ENCODE measurements at regions not wholly inside any gene's neighbourhood (a gene's known extent, or its start where the extent isn't known, plus 50 kb on each side); places are given as distances from the start of the nearest gene placed in this dataset.
A peak's percentile ranks its signal among the peaks of the same experiment; 100 is the strongest.

DNA sequence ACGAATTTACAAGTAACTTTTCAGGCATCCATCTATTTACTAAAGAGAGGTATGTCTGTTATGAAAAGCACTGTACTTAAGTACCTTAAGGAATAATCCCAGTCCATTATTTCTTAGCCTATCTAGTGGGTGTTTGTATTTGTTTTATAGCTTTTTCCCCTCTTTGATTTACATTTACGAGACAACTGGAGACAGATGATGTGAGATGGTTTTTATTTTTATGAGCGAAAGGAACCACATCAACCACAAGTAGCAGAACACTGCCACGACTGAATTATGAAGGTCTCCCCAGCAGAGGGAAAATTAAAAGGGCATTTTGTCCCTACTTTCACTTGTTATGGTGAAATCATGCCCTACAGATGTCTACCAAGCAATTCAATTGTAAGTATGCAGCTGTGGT lies 357.8 kb downstream of the NFIB start:
- Histone ChIP-seq H2AFZ (no peak overlapping the region), H3K4me2 (ENCODE audit: unreplicated experiment) (no peak overlapping the region), H3K9me3 (ENCODE audit: low read depth) (no peaks in the 10 kb centered on the region), H3K36me3 (ENCODE audit: low read depth) (no peaks in the 10 kb centered on the region), H3K9ac (no peak overlapping the region), H3K27me3 (replicated peaks; ENCODE audit: insufficient read depth) (0 out of 2 replicates have a peak, but pooled peaks cover 5% of the 10 kb centered on the region), H3K4me3 (no peak overlapping the region), H4K20me1 (ENCODE audit: insufficient read depth) (no peaks in the 10 kb centered on the region), H3K4me1 (ENCODE audit: insufficient read depth) (no peaks in the 10 kb centered on the region), H3K9me2 (ENCODE audit: insufficient read depth) (no peaks in the 10 kb centered on the region), H3K79me2 (ENCODE audit: insufficient read depth) (no peaks in the 10 kb centered on the region), H3F3A (ENCODE audit: insufficient read depth) (no peaks in the 10 kb centered on the region), H3K27ac (no peak overlapping the region)
- no peak for DNase-seq
- TF ChIP-seq EZH2phosphoT487 (IDR thresholded peaks at IDR 0.05; ENCODE audit: insufficient read depth, low read depth) (no peak), EZH2 (IDR thresholded peaks at IDR 0.05; ENCODE audit: insufficient read depth, poor library complexity, severe bottlenecking) (no peak)
- WGBS, 2 experiments (ENCODE audit: low coverage in 1 of 2, low lambda C conversion rate in 2 of 2, missing lambda C conversion rate in 2 of 2) = 63 to 71% methylated on average over 4 of the region's 4 CpGs
- in situ Hi-C loops (cut with MboI) = no loop called here

DNA sequence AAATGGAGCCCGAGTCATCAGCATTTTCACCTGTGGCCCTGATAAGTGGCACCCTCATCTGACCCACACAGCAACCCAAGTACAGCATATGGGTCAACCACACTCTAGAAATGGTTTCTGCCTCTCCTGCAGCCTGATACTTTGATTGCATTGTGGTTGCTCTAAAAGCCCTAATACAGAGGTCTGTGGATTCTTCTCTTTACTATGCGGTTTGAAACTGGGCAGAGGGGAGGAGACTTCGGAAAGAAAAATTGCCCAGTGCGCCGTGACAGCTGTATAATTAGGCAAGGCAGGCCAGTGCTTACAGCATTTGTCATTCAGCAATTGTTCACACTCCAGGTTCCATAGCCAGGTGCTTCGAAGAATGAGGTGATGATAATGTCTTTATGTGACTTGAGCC lies 361.0 kb downstream of the NFIB start:
- 95 to 98% methylated on average over 6 of the region's 6 CpGs for WGBS, 2 experiments (ENCODE audit: low coverage in 1 of 2, low lambda C conversion rate in 2 of 2, missing lambda C conversion rate in 2 of 2)
- H3K4me2 ChIP-seq (ENCODE audit: unreplicated experiment) = no peak overlapping the region
- H3F3A ChIP-seq (ENCODE audit: insufficient read depth) = no peaks in the 10 kb centered on the region
- no peaks in the 10 kb centered on the region for H3K79me2 ChIP-seq (ENCODE audit: insufficient read depth)
- H3K9ac ChIP-seq = no peak overlapping the region
- in situ Hi-C loops (cut with MboI) = no loop called here
- H3K9me3 ChIP-seq (ENCODE audit: low read depth) = no peaks in the 10 kb centered on the region
- no peak overlapping the region for H3K4me3 ChIP-seq
- H3K4me1 ChIP-seq (ENCODE audit: insufficient read depth) = no peaks in the 10 kb centered on the region
- no peak overlapping the region for H3K27ac ChIP-seq
- H2AFZ ChIP-seq = no peak overlapping the region
- no peaks in the 10 kb centered on the region for H3K36me3 ChIP-seq (ENCODE audit: low read depth)
- H3K9me2 ChIP-seq (ENCODE audit: insufficient read depth) = no peaks in the 10 kb centered on the region
- H4K20me1 ChIP-seq (ENCODE audit: insufficient read depth) = no peaks in the 10 kb centered on the region
- 0 out of 2 replicates have a peak, but pooled peaks cover 5% of the 10 kb centered on the region for H3K27me3 ChIP-seq (replicated peaks; ENCODE audit: insufficient read depth)
- no peak for TF ChIP-seq EZH2phosphoT487 (IDR thresholded peaks at IDR 0.05; ENCODE audit: insufficient read depth, low read depth)
- TF ChIP-seq EZH2 (IDR thresholded peaks at IDR 0.05; ENCODE audit: insufficient read depth, poor library complexity, severe bottlenecking) = no peak
- no peak for DNase-seq

DNA sequence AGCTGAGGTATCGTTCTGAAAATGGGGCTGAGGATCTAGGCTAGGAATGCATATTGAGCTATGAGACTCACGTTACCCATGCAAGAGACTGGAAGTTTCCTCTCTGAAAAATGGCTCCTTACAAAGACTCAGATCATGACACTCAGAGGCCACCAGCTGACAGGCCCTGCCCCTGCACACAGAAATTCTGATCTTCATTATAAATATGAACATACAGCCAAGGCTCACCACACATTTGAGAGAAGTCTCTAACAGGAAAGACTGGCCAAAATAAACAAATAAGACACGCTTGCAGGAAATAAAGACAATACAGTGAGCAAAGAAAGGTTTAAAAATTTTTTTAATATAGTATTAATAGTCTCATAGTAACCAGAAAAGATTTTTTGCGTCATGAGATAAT lies 365.9 kb downstream of the NFIB start:
- in situ Hi-C loops (cut with MboI) = no loop called here
- 0 out of 2 replicates have a peak, but pooled peaks cover 5% of the 10 kb centered on the region for H3K27me3 ChIP-seq (replicated peaks; ENCODE audit: insufficient read depth)
- H4K20me1 ChIP-seq (ENCODE audit: insufficient read depth) = no peaks in the 10 kb centered on the region
- H3K4me3 ChIP-seq = no peak overlapping the region
- H3K9ac ChIP-seq = no peak overlapping the region
- no peaks in the 10 kb centered on the region for H3F3A ChIP-seq (ENCODE audit: insufficient read depth)
- DNase-seq = no peak
- 89 to 93% methylated on average over 4 of the region's 4 CpGs for WGBS, 2 experiments (ENCODE audit: low coverage in 1 of 2, low lambda C conversion rate in 2 of 2, missing lambda C conversion rate in 2 of 2)
- TF ChIP-seq EZH2phosphoT487 (IDR thresholded peaks at IDR 0.05; ENCODE audit: insufficient read depth, low read depth) (no peak), EZH2 (IDR thresholded peaks at IDR 0.05; ENCODE audit: insufficient read depth, poor library complexity, severe bottlenecking) (no peak)
- H3K27ac ChIP-seq = no peak overlapping the region
- no peak overlapping the region for H3K4me2 ChIP-seq (ENCODE audit: unreplicated experiment)
- H3K4me1 ChIP-seq (ENCODE audit: insufficient read depth) = peaks cover 5% of the 10 kb centered on the region; the same call in 1 of the 2 replicates
- no peaks in the 10 kb centered on the region for H3K36me3 ChIP-seq (ENCODE audit: low read depth)
- no peak overlapping the region for H2AFZ ChIP-seq
- H3K9me3 ChIP-seq (ENCODE audit: low read depth) = no peaks in the 10 kb centered on the region
- H3K9me2 ChIP-seq (ENCODE audit: insufficient read depth) = no peaks in the 10 kb centered on the region
- H3K79me2 ChIP-seq (ENCODE audit: insufficient read depth) = no peaks in the 10 kb centered on the region

GRCh38 chr9:13943176-13943575 lies 370.8 kb downstream of the NFIB start:
- H3K9ac ChIP-seq = no peak overlapping the region
- H3F3A ChIP-seq (ENCODE audit: insufficient read depth) = peaks cover 32% of the 10 kb centered on the region
- no peaks in the 10 kb centered on the region for H3K9me3 ChIP-seq (ENCODE audit: low read depth)
- DNase-seq = no peak
- H3K79me2 ChIP-seq (ENCODE audit: insufficient read depth) = no peaks in the 10 kb centered on the region
- H3K4me3 ChIP-seq = no peak overlapping the region
- H3K9me2 ChIP-seq (ENCODE audit: insufficient read depth) = no peaks in the 10 kb centered on the region
- H3K27me3 ChIP-seq (replicated peaks; ENCODE audit: insufficient read depth) = no peaks in the 10 kb centered on the region
- peaks cover 38% of the 10 kb centered on the region for H3K4me1 ChIP-seq (ENCODE audit: insufficient read depth)
- no peak overlapping the region for H2AFZ ChIP-seq
- in situ Hi-C loops (cut with MboI) = no loop called here
- H3K4me2 ChIP-seq (ENCODE audit: unreplicated experiment) = no peak overlapping the region
- no peak for TF ChIP-seq EZH2phosphoT487 (IDR thresholded peaks at IDR 0.05; ENCODE audit: insufficient read depth, low read depth)
- TF ChIP-seq EZH2 (IDR thresholded peaks at IDR 0.05; ENCODE audit: insufficient read depth, poor library complexity, severe bottlenecking) = no peak
- no peaks in the 10 kb centered on the region for H4K20me1 ChIP-seq (ENCODE audit: insufficient read depth)
- no peaks in the 10 kb centered on the region for H3K36me3 ChIP-seq (ENCODE audit: low read depth)
- H3K27ac ChIP-seq = no peak overlapping the region

DNA sequence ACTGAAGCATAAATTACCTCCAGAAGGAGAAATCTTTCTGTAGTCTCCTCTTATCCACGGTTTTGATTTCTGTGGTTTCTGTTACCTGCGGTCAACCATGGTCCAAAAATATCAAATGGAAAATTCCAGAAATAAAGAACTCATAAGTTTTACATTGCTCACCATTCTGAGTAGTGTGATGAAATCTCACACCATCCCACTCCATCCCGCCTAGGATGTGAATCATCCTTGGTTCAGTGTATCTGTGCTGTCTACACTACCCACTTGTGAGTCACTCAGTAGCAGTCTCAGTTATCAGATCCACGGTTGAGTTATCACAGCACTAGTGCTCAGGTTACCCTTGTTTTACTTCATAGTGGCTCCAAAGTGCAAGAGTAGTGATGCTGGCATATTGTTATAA lies 371.2 kb downstream of the NFIB start:
- peak overlapping the region; percentile 75 for H3K27ac ChIP-seq
- H3K79me2 ChIP-seq (ENCODE audit: insufficient read depth) = no peaks in the 10 kb centered on the region
- H4K20me1 ChIP-seq (ENCODE audit: insufficient read depth) = no peaks in the 10 kb centered on the region
- no peak overlapping the region for H2AFZ ChIP-seq
- H3K9ac ChIP-seq = peak overlapping the region; percentile 32
- H3K9me2 ChIP-seq (ENCODE audit: insufficient read depth) = no peaks in the 10 kb centered on the region
- WGBS, 2 experiments (ENCODE audit: low coverage in 1 of 2, low lambda C conversion rate in 2 of 2, missing lambda C conversion rate in 2 of 2) = 0 to 1% methylated on average over 4 of the region's 4 CpGs
- peaks cover 38% of the 10 kb centered on the region for H3K4me1 ChIP-seq (ENCODE audit: insufficient read depth)
- no peaks in the 10 kb centered on the region for H3K36me3 ChIP-seq (ENCODE audit: low read depth)
- peak overlapping the region; percentile 65 for H3K4me2 ChIP-seq (ENCODE audit: unreplicated experiment)
- peaks cover 33% of the 10 kb centered on the region for H3F3A ChIP-seq (ENCODE audit: insufficient read depth)
- peak; percentile 97 for TF ChIP-seq EZH2phosphoT487 (IDR thresholded peaks at IDR 0.05; ENCODE audit: insufficient read depth, low read depth)
- no peak for TF ChIP-seq EZH2 (IDR thresholded peaks at IDR 0.05; ENCODE audit: insufficient read depth, poor library complexity, severe bottlenecking)
- H3K27me3 ChIP-seq (replicated peaks; ENCODE audit: insufficient read depth) = no peaks in the 10 kb centered on the region
- peak overlapping the region; percentile 21; the same call in 1 of the 2 replicates for H3K4me3 ChIP-seq
- peak; percentile 96 for DNase-seq
- H3K9me3 ChIP-seq (ENCODE audit: low read depth) = no peaks in the 10 kb centered on the region
- in situ Hi-C loops (cut with MboI) = no loop called here

Data from GM23248 (cell line).